HEK293 (cell line): ENCODE measurements at regions not wholly inside any gene's neighbourhood (a gene's known extent, or its start where the extent isn't known, plus 50 kb on each side); places are given as distances from the start of the nearest gene placed in this dataset.

Experiments used
- CTCF ChIA-PET: fragments of 350-600 bp; formaldehyde crosslinking; extraction: SDS; loops from one replicate; lab custom pipeline; 2021; ENCODE audit warnings: antibody characterized with exemption; lab: Yijun Ruan, JAX
- POLR2A ChIA-PET: fragments of 300-600 bp; formaldehyde crosslinking; extraction: SDS; loops from one replicate; lab custom pipeline; 2020; ENCODE audit warnings: antibody characterized with exemption, inconsistent platforms; lab: Yijun Ruan, JAX
- H3K27ac ChIP-seq: fragments of 200-500 bp; sonication (Bioruptor generic); 2 replicates; pipeline ENCODE4 v1.5.1; 2014; ENCODE audit warnings: low read depth, low read length, control low read depth, inconsistent platforms; ENCODE audit errors: extremely low read depth
- H3K36me3 ChIP-seq, 2 experiments: fragments of 200-500 bp in 1 of 2; sonication (Bioruptor generic) in 1 of 2; 1 replicate in 1 of 2; 2 replicates in 1 of 2; pipeline ENCODE4 v1.5.1; 2014 to 2017; ENCODE audit warnings: inconsistent platforms in 2 of 2, low read length in 2 of 2; ENCODE audit not compliant: control insufficient read depth in 2 of 2, insufficient read depth in 1 of 2
- H3K4me1 ChIP-seq: fragments of 200-500 bp; sonication (Bioruptor generic); 2 replicates; pipeline ENCODE4 v1.5.1; 2014; ENCODE audit warnings: mild to moderate bottlenecking, low read length, inconsistent platforms; ENCODE audit not compliant: control insufficient read depth, insufficient read depth
- H3K4me3 ChIP-seq: 2 replicates; pipeline ENCODE4 v1.5.1; 2011; ENCODE audit warnings: low read depth, mild to moderate bottlenecking, control low read depth, low read length, moderate library complexity
- H3K9me3 ChIP-seq: fragments of 200-500 bp; sonication (Bioruptor generic); 2 replicates; pipeline ENCODE4 v1.5.1; 2014; ENCODE audit warnings: low read depth, low read length, inconsistent platforms; ENCODE audit not compliant: control insufficient read depth, insufficient read depth
- GLI4 ChIP-seq: fragments of 450-650 bp; formaldehyde crosslinking; IDR thresholded peaks from 2 replicates; pipeline ENCODE4 v1.5.1; 2016; ENCODE audit warnings: missing biosample characterization, missing genetic modification characterization
- KLF16 ChIP-seq: fragments of 450-650 bp; formaldehyde crosslinking; IDR thresholded peaks from 2 replicates; pipeline ENCODE4 v1.5.1; 2017; ENCODE audit warnings: missing biosample characterization, missing genetic modification characterization
- KLF17 ChIP-seq: fragments of 450-650 bp; formaldehyde crosslinking; IDR thresholded peaks from 2 replicates; pipeline ENCODE4 v1.5.1; 2016; ENCODE audit warnings: missing biosample characterization, missing genetic modification characterization
- PATZ1 ChIP-seq: fragments of 450-650 bp; formaldehyde crosslinking; IDR thresholded peaks from 2 replicates; pipeline ENCODE4 v1.5.1; 2016; ENCODE audit warnings: missing biosample characterization, missing genetic modification characterization
- RBAK ChIP-seq: fragments of 450-650 bp; formaldehyde crosslinking; IDR thresholded peaks from 2 replicates; pipeline ENCODE4 v1.5.1; 2016; ENCODE audit warnings: missing biosample characterization, missing genetic modification characterization
- SALL2 ChIP-seq: fragments of 450-650 bp; formaldehyde crosslinking; IDR thresholded peaks from 2 replicates; pipeline ENCODE4 v1.5.0; 2017; ENCODE audit warnings: missing biosample characterization, mild to moderate bottlenecking, missing genetic modification characterization, borderline replicate concordance
- SP7 ChIP-seq: fragments of 450-650 bp; formaldehyde crosslinking; IDR thresholded peaks from 2 replicates; pipeline ENCODE4 v1.5.1; 2016; ENCODE audit warnings: missing biosample characterization, missing genetic modification characterization
- ZNF132 ChIP-seq: fragments of 450-650 bp; formaldehyde crosslinking; IDR thresholded peaks from 2 replicates; pipeline ENCODE4 v1.5.1; 2017; ENCODE audit warnings: missing biosample characterization, missing genetic modification characterization, borderline replicate concordance
- ZNF23 ChIP-seq: fragments of 450-650 bp; formaldehyde crosslinking; IDR thresholded peaks from 2 replicates; pipeline ENCODE4 v1.5.1; 2016; ENCODE audit warnings: missing biosample characterization, missing genetic modification characterization, borderline replicate concordance
- ZNF280C ChIP-seq: fragments of 450-650 bp; formaldehyde crosslinking; IDR thresholded peaks from 2 replicates; pipeline ENCODE4 v1.5.1; 2016; ENCODE audit warnings: missing biosample characterization, missing genetic modification characterization
- ZNF341 ChIP-seq: fragments of 450-650 bp; formaldehyde crosslinking; IDR thresholded peaks from 2 replicates; pipeline ENCODE4; 2016; ENCODE audit warnings: low read depth, missing biosample characterization, missing genetic modification characterization
- ZNF362 ChIP-seq: fragments of 450-650 bp; formaldehyde crosslinking; IDR thresholded peaks from 2 replicates; pipeline ENCODE4 v1.5.1; 2016; ENCODE audit warnings: missing biosample characterization, missing genetic modification characterization
- ZNF366 ChIP-seq: fragments of 450-650 bp; formaldehyde crosslinking; conservative IDR thresholded peaks from 2 replicates; pipeline ENCODE4 v1.5.1; 2016; ENCODE audit warnings: missing biosample characterization, missing genetic modification characterization
- ZNF37A ChIP-seq: fragments of 450-650 bp; IDR thresholded peaks from 2 replicates; pipeline ENCODE4 v1.5.1; 2018; ENCODE audit warnings: missing biosample characterization, missing genetic modification characterization
- ZNF518A ChIP-seq: fragments of 450-650 bp; formaldehyde crosslinking; conservative IDR thresholded peaks from 2 replicates; pipeline ENCODE4 v1.5.1; 2016; ENCODE audit warnings: low read depth, missing biosample characterization, missing genetic modification characterization
- ZNF548 ChIP-seq: fragments of 450-650 bp; formaldehyde crosslinking; IDR thresholded peaks from 2 replicates; pipeline ENCODE4 v1.5.1; 2016; ENCODE audit warnings: missing biosample characterization, missing genetic modification characterization
- ZNF664 ChIP-seq: fragments of 450-650 bp; formaldehyde crosslinking; IDR thresholded peaks from 2 replicates; pipeline ENCODE4 v1.5.1; 2016; ENCODE audit warnings: missing biosample characterization, missing genetic modification characterization
- ZNF830 ChIP-seq: fragments of 450-650 bp; IDR thresholded peaks from 2 replicates; pipeline ENCODE4 v1.5.0; 2018; ENCODE audit warnings: missing biosample characterization, missing genetic modification characterization, low read depth, mild to moderate bottlenecking, moderate library complexity

GRCh38 chr12:115693970-115694369 lies 583.5 kb downstream of the MED13L start (continued):
- no peak for TF ChIP-seq ZNF280C (tag by site-specific recombination)
- TF ChIP-seq ZNF362 (tag by site-specific recombination), result no peak
- no peak for TF ChIP-seq ZNF518A (tag by site-specific recombination)
- TF ChIP-seq ZNF366 (tag by site-specific recombination), result no peak
- no peak for TF ChIP-seq ZNF132 (tag by site-specific recombination)
- TF ChIP-seq PATZ1, result no peak
- TF ChIP-seq SALL2, result no peak
- TF ChIP-seq KLF16 (tag by site-specific recombination), result no peak
- no peak for TF ChIP-seq GLI4 (tag by site-specific recombination)
- TF ChIP-seq RBAK, result no peak

- H3K4me1 ChIP-seq, result no peaks in the 10 kb centered on the region
- H3K9me3 ChIP-seq, result no peaks in the 10 kb centered on the region
- CTCF ChIA-PET, result no interaction called here
- no peaks in the 10 kb centered on the region for H3K36me3 ChIP-seq
- no peak overlapping the region for H3K27ac ChIP-seq
- no peak for TF ChIP-seq ZNF23 (tag by site-specific recombination)
- peak; percentile 43; the same call in 1 of the 2 replicates for TF ChIP-seq SP7
- TF ChIP-seq ZNF548 (tag by site-specific recombination), result no peak
- no peak for TF ChIP-seq ZNF830
- no peak for TF ChIP-seq ZNF664
- no peak for TF ChIP-seq ZNF37A (tag by site-specific recombination)
- peak; percentile 89 for TF ChIP-seq KLF17
- TF ChIP-seq ZNF341 (tag by site-specific recombination), result no peak
- TF ChIP-seq, all 188 proteins: peak for 2
- no peak overlapping the region for H3K4me3 ChIP-seq
- POLR2A ChIA-PET, result no interaction called here
Observed at GRCh38 chr12:115691123-115691522, 586.4 kb downstream of the MED13L start.
